ELR (cell line): ENCODE measurements at regions not wholly inside any gene's neighbourhood (a gene's known extent, or its start where the extent isn't known, plus 50 kb on each side); places are given as distances from the start of the nearest gene placed in this dataset.

ENCODE experiments used
- DNase-seq: peaks from one replicate; pipeline ENCODE4 v3.0.0-alpha.2; 2015; ENCODE audit warnings: low read depth

GRCh38 chr6:14065350-14065749, 52.2 kb upstream of the CD83 start:
- DNase-seq, result no peak

GRCh38 chr6:14066782-14067406, 50.7 kb upstream of the CD83 start:
- peak; percentile 88 for DNase-seq

- DNase-seq, result peak; percentile 3
Measured at GRCh38 chr6:14067656-14068055, 49.9 kb upstream of the CD83 start.
